Mammary epithelial cell (primary cell): ENCODE measurements at regions not wholly inside any gene's neighbourhood (a gene's known extent, or its start where the extent isn't known, plus 50 kb on each side); places are given as distances from the start of the nearest gene placed in this dataset.

Source experiments
- CTCF ChIP-seq, 2 donors: IDR thresholded peaks in 1 of 2; conservative IDR thresholded peaks in 1 of 2; 2 replicates each; pipeline ENCODE4 v1.5.1; 2011 to 2012; ENCODE audit warnings: inconsistent platforms in 2 of 2, low read length in 2 of 2, mild to moderate bottlenecking in 2 of 2, control low read depth in 1 of 2, low read depth in 1 of 2; ENCODE audit not compliant: insufficient read depth in 1 of 2; ENCODE audit errors: extremely low read depth in 1 of 2
- EZH2 ChIP-seq: IDR thresholded peaks from 2 replicates; pipeline ENCODE4 v1.6.1; 2012; ENCODE audit warnings: low read length, inconsistent platforms, borderline replicate concordance

- TF ChIP-seq CTCF (conservative IDR thresholded peaks at IDR 0.05 in 1 of 2, IDR thresholded peaks at IDR 0.05 in 1 of 2; ENCODE audit: extremely low read depth in 1 of 2, insufficient read depth in 1 of 2, low read depth in 1 of 2, low read length in 2 of 2), result no peak
- TF ChIP-seq EZH2, result no peak
Observed at GRCh38 chr4:145281224-145281623, 100.8 kb upstream of the OTUD4 start.
